SU-DHL-6 (cell line): ENCODE measurements at regions not wholly inside any gene's neighbourhood (a gene's known extent, or its start where the extent isn't known, plus 50 kb on each side); places are given as distances from the start of the nearest gene placed in this dataset.

Experiments used
- CTCF ChIP-seq: fragments of 200-600 bp; sonication (generic); IDR thresholded peaks from one replicate; pipeline ENCODE4 v1.5.1; 2017; ENCODE audit warnings: antibody characterized with exemption, mild to moderate bottlenecking, low read length, moderate library complexity; ENCODE audit not compliant: insufficient read depth, poor library complexity, severe bottlenecking
- EZH2phosphoT487 ChIP-seq: fragments of 200-600 bp; sonication (generic), shearing (Covaris generic); conservative IDR thresholded peaks from 2 replicates; pipeline ENCODE4 v1.6.1; 2018; ENCODE audit warnings: mild to moderate bottlenecking, antibody characterized with exemption, low read length, moderate library complexity, mixed read lengths

- TF ChIP-seq CTCF (no peak), EZH2phosphoT487 (no peak)
Measured at GRCh38 chr11:14578541-14578956, 58.4 kb upstream of the PSMA1 start.
